Suppressor macrophage treated with lipopolysaccharide for 1 hour (primary cell): ENCODE measurements at regions not wholly inside any gene's neighbourhood (a gene's known extent, or its start where the extent isn't known, plus 50 kb on each side); places are given as distances from the start of the nearest gene placed in this dataset.

ENCODE experiments used
- DNase-seq, 3 donors: peaks; one replicate each; pipeline ENCODE4 v3.0.0-alpha.2; 2020 to 2022

DNA sequence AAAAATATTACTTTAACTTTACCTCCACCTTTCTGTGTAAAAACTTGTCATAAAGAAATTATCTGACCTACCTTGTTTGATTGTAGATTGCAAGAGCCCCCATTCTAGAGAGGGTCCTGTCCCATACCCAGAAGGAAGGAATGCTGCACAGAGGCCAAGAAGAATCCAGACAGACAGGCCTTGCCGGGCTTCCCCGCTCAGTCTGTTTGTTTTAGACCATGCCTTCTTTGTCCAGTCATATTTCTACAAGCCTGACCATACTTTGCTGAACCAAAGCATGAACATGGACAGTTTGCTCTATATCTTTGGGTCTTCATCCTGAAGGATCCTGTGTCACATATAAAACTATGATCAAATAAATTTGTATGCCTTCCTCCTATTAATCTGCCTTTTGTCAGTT is 95.8 kb upstream of the MYCBP2 start:
- no peak for DNase-seq

DNA sequence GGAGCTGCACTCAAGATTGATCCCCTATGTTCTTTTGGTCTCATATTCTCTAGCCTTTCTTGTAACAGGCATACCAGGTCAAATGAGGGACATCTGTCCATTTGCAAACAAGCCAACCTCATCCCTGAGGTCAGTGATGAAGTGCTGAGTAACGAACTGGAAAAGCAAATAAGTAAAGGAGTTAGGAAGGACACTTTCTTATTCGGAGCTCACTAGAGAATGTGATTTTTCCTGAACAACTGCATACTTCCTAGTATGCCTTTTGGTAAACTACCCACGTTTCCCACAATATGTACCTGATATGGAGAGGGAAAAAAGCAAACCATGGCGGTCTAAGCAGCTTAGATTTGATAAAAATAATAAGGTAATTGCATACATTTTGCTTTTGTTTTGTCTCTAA is 91.0 kb upstream of the MYCBP2 start:
- DNase-seq: no peak

DNA sequence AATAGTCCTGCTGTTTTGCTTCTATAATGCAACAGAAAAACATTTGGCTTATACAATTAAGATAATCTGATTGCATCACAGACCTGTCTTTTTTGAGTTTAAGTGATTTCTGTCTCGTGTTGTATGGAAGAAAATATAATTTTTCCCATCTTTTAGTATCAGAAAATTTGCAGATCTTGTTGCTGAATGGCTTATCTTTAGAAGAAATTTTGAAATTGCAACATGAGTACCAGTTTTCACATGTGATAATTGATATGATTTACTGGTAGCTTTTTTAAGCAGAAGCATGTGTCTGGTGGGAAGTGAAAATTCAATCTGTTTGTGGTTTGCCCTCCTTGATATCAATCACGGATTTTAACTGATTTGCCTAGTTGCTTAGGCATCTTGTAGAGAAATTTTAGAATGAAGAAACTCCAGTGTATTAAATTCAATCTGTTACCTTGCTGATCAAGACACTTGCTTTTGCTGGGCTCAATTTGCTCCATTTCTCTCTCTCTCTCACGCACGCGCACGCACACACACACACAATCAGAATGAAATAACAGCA is 89.8 kb upstream of the MYCBP2 start:
- no peak for DNase-seq

DNA sequence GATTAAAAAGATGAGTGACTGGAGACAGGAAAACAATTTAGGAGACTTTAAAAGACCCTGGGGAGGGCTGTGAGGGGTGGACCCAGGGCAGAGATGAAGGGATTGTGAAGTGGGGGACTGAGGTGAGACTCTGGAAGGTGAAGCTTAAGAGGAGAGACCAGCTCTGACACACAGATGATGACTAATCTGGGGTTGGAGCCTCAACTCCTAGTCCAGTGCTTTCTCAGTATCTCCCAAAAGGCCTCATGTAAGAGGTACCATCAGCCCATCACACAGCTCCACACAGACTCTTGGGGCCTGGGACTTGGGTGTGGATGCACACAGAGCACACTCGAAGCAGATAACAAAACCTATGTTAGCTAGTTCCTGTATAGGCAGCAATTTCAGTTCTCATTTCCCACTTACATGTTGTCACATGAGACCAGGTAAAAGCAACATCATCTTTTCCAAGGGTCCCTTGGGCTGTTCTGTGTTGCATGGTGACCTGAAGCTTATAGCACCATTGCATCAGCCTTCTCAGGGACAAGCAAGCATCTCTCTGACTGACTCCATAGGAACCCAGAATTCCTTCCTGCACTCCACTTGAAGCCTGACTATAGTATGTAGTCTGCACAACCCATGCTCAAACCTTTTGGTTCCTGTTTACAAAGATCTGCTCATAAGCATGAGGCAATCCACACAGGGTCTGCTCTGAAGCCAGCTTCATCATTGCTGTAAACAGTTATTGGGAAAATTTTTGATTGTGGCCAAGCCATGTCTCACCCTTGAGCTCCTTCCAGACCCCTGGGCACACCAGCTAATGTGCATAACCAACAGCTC is 88.6 kb upstream of the MYCBP2 start:
- DNase-seq: peak in 1 of 3 donors; percentile 15

DNA sequence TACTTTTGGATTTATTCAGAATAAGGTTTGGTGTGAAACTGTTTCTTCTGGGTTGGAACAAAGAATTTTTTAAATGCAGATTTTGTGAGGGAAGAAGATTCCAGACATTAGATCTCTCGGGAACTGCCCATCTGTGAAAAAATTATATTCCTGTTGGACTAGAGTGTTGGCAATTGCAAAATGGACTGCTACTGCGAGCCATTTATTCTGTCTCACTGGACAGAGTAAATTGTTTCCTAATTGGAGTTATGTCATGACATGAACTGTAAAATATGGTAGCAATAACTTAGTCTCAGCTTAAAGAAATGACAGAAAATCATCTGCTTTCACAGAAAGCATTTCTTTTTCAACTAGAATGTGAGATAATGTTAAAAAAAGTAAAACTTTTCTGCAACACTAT is 86.0 kb upstream of the MYCBP2 start:
- no peak for DNase-seq

DNA sequence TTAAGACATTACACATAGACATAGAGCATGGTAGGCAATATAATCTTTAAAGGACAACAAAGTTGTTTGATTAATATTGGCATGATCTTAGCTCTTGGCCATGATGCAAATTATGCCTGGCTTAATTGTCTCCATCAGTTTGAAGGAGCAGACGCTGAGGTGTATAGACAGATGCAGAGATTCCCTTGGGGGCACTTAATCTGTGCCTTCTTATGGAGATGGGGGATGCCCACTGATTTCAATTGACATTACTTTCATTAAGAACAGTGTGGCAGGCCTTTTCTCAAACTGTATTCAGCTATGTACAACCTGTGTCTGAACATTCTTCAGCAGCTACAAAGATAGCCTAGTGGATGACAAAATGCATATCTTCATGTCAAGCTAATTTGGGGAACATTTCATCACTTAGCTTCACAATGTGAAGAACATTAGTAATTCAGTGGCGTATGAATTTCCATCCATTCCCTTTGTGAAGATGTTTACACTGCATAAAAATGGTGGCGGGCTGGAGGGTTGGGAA is 85.3 kb upstream of the MYCBP2 start:
- no peak for DNase-seq

DNA sequence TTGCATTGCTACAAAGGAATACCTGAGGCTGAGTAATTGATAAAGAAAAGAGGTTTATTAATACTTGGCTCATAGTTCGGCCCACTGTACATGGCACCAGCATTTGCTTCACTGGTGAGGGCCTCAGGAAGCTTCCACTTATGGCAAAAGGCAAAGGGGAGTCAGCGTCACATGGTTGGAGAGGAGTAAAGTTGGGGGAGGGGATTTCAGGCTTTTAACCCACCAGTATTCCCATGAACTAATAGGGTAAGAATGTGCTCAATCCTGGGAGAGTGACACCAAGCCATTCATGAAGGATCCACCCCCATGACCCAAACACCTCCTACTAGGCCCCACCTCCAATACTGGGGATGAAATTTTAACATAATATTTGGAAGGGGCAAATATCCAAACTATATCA is 82.5 kb upstream of the MYCBP2 start:
- no peak for DNase-seq

GRCh38 chr13:77406644-77407440 is 79.9 kb upstream of the MYCBP2 start:
- no peak for DNase-seq

- no peak for DNase-seq
Observed at GRCh38 chr13:77398825-77399620, 72.1 kb upstream of the MYCBP2 start.

- DNase-seq: no peak
Observed at GRCh38 chr13:77397636-77398035, 70.7 kb upstream of the MYCBP2 start.

DNA sequence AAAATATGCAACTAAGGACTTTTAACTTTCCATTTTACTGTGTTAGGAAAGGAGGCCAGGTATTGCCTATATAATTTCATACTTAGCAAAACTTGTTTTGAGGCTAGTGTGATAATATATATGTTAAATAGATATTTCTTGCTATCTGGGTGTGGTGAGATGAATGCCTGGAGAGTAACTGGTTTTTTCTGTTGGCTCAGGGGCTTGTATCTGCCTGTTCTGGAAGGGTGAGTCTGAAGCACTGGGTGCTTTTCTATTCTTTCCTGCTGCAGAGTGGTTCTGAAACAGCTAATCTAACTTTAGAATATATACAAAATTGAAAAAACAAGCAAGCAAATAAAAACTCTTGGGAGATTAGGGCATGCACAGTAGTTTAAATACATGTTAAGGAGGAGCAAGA is 64.6 kb upstream of the MYCBP2 start:
- DNase-seq: no peak

DNA sequence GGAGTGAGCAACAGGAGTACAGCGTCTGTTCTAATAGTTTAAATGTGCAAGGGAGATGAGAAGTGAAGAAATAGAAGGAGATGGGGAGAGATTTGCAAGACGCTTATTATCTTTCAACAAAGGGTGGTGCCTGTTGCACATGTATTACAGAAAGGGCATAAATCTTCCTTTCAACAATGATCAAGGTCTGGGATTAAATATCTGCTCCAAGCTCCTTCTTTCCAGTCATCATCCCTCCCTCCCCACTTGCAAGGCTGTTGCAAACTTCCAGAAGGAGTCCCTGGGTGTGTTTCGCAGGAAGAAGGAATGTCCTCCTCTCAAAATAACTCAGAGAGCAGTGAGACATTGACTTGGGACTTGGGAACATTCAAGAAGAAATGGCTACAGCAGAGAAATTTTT is 63.5 kb upstream of the MYCBP2 start:
- DNase-seq: no peak

DNA sequence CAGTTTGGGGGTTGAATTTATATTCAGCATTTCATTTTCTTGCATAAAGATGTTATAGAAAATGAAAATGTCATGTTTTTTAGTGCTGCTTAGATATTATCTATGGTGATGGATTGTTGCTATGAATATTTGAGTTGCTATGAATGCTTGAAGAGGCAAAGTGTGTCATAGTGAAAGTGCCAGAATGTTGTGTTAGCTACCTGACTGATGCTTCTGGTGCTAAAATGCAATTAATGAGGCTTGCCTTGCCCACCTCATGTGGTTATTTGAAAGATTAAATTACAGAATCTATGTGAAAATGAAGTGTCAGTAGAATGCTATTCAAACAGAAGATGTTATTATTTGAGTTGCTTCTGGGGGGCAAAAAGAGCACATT is 62.7 kb upstream of the MYCBP2 start:
- no peak for DNase-seq

- DNase-seq: no peak
Observed at GRCh38 chr13:77388944-77389624, 62.2 kb upstream of the MYCBP2 start.

DNA sequence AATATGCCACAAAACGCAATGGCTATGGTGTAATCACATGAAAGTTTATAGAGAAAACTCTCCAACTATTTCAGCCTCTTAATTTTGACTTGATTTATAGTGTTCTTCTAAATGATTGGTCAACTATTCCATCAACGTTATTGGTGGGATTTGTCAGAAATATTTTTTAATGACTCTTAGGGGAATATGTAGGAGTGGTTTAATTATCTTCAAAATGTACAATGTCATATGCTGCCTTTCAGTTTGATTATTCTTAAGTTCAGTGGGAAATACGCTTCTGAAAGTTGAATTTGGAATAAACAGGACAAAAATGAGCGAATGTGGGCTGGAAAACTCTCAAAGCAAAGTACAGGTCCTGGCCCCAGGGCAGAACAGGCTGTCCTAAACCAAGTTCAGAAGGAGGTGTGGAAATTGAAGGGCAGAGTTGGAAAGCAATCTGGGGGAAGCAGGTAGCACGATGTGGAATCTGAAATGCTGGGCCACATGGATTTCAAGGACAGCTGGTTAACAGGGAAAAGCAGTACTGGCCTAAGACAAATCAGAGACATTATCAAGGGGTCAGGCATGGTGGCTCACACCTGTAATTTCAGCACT is 60.8 kb upstream of the MYCBP2 start:
- no peak for DNase-seq

- DNase-seq: peak; percentile 70 to 83 (median 82)
Observed at GRCh38 chr13:77386880-77387606, 60.1 kb upstream of the MYCBP2 start.

GRCh38 chr13:77386046-77386445 is 59.2 kb upstream of the MYCBP2 start:
- no peak for DNase-seq

GRCh38 chr13:77384999-77385398 is 58.1 kb upstream of the MYCBP2 start:
- DNase-seq: no peak

DNA sequence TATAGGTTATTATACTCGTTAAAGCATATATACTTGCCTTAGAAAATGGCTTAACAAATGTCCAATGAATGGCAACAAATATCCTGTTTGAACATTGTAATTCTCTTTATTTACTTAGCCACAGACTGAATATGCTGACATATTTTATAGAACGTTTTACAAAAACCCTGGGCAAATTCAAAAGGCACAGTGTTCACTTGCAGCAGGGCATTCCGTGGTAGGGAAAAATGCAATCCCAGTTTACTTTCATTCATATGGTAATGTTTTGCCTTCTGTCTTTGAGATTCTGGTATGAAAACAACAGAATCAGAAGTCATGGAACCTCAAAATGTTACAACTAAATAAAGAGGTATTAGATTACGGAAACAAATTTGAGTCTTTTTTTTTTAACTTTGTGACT is 56.2 kb upstream of the MYCBP2 start:
- no peak for DNase-seq

DNA sequence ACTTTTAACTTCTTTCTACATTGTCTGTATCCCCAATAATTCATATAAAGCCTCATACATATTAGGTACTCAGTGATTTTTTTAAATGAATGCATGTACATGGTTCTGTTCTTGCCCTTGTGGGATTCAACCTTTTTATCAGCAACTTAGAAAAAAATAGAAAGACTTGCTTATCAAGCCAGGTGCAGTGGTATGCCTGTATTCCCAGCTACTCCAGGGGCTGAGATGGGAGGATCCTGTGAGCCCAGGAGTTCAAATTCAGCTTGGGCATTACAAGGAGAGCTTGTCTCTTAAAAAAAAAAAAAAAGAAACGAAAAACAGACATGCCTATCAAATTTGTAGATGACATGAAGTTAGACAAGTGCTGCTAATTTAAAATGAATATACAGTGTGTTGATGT is 54.2 kb upstream of the MYCBP2 start:
- DNase-seq: no peak

- no peak for DNase-seq
Observed at GRCh38 chr13:77379508-77379907, 52.6 kb upstream of the MYCBP2 start.
